Thyroid gland (tissue), 4 donors: ENCODE measurements at regions not wholly inside any gene's neighbourhood (a gene's known extent, or its start where the extent isn't known, plus 50 kb on each side); places are given as distances from the start of the nearest gene placed in this dataset.

Source experiments
- CTCF ChIP-seq, 6 experiments: fragments of 200-600 bp in 3 of 6; fragments of 450-650 bp in 3 of 6; sonication (generic) in 3 of 6; IDR thresholded peaks; one replicate each; pipeline ENCODE4 v1.5.1; 2016 to 2019; ENCODE audit warnings: antibody characterized with exemption in 6 of 6, mild to moderate bottlenecking in 2 of 6, inconsistent platforms in 1 of 6, moderate library complexity in 1 of 6
- POLR2A ChIP-seq, 2 donors: fragments of 450-650 bp; IDR thresholded peaks; one replicate each; pipeline ENCODE4 v1.6.1; 2017; ENCODE audit warnings: antibody characterized with exemption in 2 of 2, mild to moderate bottlenecking in 2 of 2, moderate library complexity in 1 of 2

GRCh38 chr12:88375306-88376305, 204.7 kb downstream of the KITLG start:
- no peak for TF ChIP-seq POLR2A (IDR thresholded peaks at IDR 0.05)
- no peak for TF ChIP-seq CTCF (IDR thresholded peaks at IDR 0.05)
